C4-2B (cell line): ENCODE measurements at regions not wholly inside any gene's neighbourhood (a gene's known extent, or its start where the extent isn't known, plus 50 kb on each side); places are given as distances from the start of the nearest gene placed in this dataset.

Experiments used
- H3K27ac ChIP-seq: fragments of 450-650 bp; 2 replicates; pipeline ENCODE4 v1.5.1; 2017
- ZFX ChIP-seq: fragments of 450-650 bp; IDR thresholded peaks from 2 replicates; pipeline ENCODE4 v1.6.1; 2017
- TF ChIP-seq, protein P1 (sequence below): fragments of 450-650 bp; conservative IDR thresholded peaks from 2 replicates; pipeline ENCODE4 v1.5.1; 2017; ENCODE audit warnings: mild to moderate bottlenecking

GRCh38 chr2:57448816-57449215 is 597.8 kb upstream of the VRK2 start:
- TF ChIP-seq, protein P1, sequence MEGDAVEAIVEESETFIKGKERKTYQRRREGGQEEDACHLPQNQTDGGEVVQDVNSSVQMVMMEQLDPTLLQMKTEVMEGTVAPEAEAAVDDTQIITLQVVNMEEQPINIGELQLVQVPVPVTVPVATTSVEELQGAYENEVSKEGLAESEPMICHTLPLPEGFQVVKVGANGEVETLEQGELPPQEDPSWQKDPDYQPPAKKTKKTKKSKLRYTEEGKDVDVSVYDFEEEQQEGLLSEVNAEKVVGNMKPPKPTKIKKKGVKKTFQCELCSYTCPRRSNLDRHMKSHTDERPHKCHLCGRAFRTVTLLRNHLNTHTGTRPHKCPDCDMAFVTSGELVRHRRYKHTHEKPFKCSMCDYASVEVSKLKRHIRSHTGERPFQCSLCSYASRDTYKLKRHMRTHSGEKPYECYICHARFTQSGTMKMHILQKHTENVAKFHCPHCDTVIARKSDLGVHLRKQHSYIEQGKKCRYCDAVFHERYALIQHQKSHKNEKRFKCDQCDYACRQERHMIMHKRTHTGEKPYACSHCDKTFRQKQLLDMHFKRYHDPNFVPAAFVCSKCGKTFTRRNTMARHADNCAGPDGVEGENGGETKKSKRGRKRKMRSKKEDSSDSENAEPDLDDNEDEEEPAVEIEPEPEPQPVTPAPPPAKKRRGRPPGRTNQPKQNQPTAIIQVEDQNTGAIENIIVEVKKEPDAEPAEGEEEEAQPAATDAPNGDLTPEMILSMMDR: no peak
- no peak for TF ChIP-seq ZFX

GRCh38 chr2:57450170-57450569 is 596.4 kb upstream of the VRK2 start:
- TF ChIP-seq, protein P1: no peak
- TF ChIP-seq ZFX: no peak
- no peak overlapping the region for H3K27ac ChIP-seq

More at GRCh38 chr2:57448816-57449215, 597.8 kb upstream of the VRK2 start:
- H3K27ac ChIP-seq: no peak overlapping the region

DNA sequence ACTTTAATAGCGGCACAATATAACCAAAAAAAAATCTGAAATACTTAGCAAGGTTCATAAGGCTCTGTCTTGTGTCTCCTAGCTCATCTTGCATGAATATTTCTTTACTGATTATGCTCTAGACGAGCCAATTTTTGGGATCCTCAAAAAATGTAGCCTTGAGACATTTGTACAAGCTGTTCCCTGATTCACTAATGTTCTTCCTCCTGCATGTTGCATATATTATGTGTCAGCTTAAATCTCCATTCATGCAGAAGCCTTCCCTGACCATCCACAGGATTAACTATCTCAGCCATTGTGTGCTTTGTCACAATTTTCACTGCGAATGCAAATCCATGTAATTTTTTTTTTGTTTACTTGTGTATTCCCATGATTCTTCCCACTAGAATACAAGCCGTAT is 594.0 kb upstream of the VRK2 start:
- no peak for TF ChIP-seq ZFX
- TF ChIP-seq, protein P1: no peak
- no peak overlapping the region for H3K27ac ChIP-seq

- no peak for TF ChIP-seq ZFX
- TF ChIP-seq, protein P1: peak; percentile 27
These were observed 592.7 kb upstream of the VRK2 start for GRCh38 chr2:57453945-57454344.

GRCh38 chr2:57460396-57461276 is 586.0 kb upstream of the VRK2 start:
- H3K27ac ChIP-seq: no peak overlapping the region
- no peak for TF ChIP-seq ZFX
- TF ChIP-seq, protein P1: no peak

More at GRCh38 chr2:57453945-57454344, 592.7 kb upstream of the VRK2 start:
- H3K27ac ChIP-seq: no peak overlapping the region

DNA sequence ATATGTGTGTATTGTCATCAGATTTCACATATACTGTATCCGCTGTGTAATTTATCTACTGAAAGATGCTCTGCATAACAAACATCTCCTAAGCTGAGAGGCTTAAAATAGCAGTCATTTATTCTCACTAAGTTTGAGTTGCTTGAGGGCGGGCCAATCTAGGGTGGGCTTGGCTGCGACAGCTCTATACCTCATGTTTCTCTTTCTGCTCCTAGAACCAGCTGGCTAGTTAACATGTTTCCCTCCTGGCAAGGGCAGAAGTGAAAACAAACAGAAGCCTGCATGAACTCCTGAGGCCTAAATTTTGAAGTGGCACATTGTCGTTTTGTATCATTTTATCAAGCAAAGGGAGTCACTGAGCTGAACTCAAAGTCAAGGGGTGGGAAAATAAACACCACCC is 585.0 kb upstream of the VRK2 start:
- TF ChIP-seq, protein P1: no peak
- TF ChIP-seq ZFX: no peak
- H3K27ac ChIP-seq: no peak overlapping the region

GRCh38 chr2:57465067-57465466 is 581.5 kb upstream of the VRK2 start:
- H3K27ac ChIP-seq: no peak overlapping the region
- TF ChIP-seq ZFX: no peak
- TF ChIP-seq, protein P1: no peak
